Loucy (cell line): ENCODE measurements at regions not wholly inside any gene's neighbourhood (a gene's known extent, or its start where the extent isn't known, plus 50 kb on each side); places are given as distances from the start of the nearest gene placed in this dataset.

Experiments used
- H2AFZ ChIP-seq: fragments of 200-600 bp; sonication (generic); 2 replicates; pipeline ENCODE4 v1.6.0; 2016; ENCODE audit warnings: antibody characterized with exemption, mild to moderate bottlenecking, low read length, moderate library complexity
- H3F3A ChIP-seq: fragments of 200-600 bp; 2 replicates; pipeline ENCODE4 v1.6.0; 2016; ENCODE audit warnings: antibody characterized with exemption, low read depth, mild to moderate bottlenecking
- H3K27me3 ChIP-seq: fragments of 200-600 bp; sonication (generic); 2 replicates; pipeline ENCODE4 v1.6.1; 2014; ENCODE audit warnings: low read length, mild to moderate bottlenecking; ENCODE audit not compliant: insufficient read depth, poor library complexity, severe bottlenecking
- H3K36me3 ChIP-seq: fragments of 200-600 bp; sonication (generic); 2 replicates; pipeline ENCODE4 v1.6.1; 2016; ENCODE audit warnings: low read length; ENCODE audit not compliant: insufficient read depth
- H3K4me1 ChIP-seq: fragments of 200-600 bp; sonication (generic); 2 replicates; pipeline ENCODE4 v1.5.1; 2014; ENCODE audit warnings: low read length, mild to moderate bottlenecking; ENCODE audit not compliant: insufficient read depth, poor library complexity, severe bottlenecking
- H3K4me2 ChIP-seq: fragments of 200-600 bp; sonication (generic); 2 replicates; pipeline ENCODE4 v1.6.0; 2014; ENCODE audit warnings: antibody characterized with exemption, low read length, low read depth, mild to moderate bottlenecking; ENCODE audit not compliant: poor library complexity, severe bottlenecking
- H3K4me3 ChIP-seq: fragments of 200-600 bp; sonication (generic); 2 replicates; pipeline ENCODE4 v1.5.1; 2014; ENCODE audit warnings: low read length, mild to moderate bottlenecking, mixed read lengths; ENCODE audit not compliant: poor library complexity, severe bottlenecking
- H3K79me2 ChIP-seq: fragments of 200-600 bp; sonication (generic); 2 replicates; pipeline ENCODE4 v1.6.1; 2014; ENCODE audit warnings: low read length; ENCODE audit not compliant: insufficient read depth
- H3K9ac ChIP-seq: fragments of 200-600 bp; sonication (generic); 2 replicates; pipeline ENCODE4 v1.6.0; 2014; ENCODE audit warnings: mild to moderate bottlenecking, low read depth, low read length, moderate library complexity; ENCODE audit not compliant: poor library complexity, severe bottlenecking
- H3K9me2 ChIP-seq: fragments of 200-600 bp; sonication (generic); replicated peaks from 2 replicates; pipeline ENCODE4 v1.6.1; 2016; ENCODE audit warnings: low read depth, low read length, mixed read lengths
- H3K9me3 ChIP-seq: fragments of 200-600 bp; sonication (generic); 2 replicates; pipeline ENCODE4 v1.6.1; 2014; ENCODE audit warnings: mild to moderate bottlenecking, antibody characterized with exemption, low read length, low read depth; ENCODE audit not compliant: insufficient read depth
- H4K20me1 ChIP-seq: fragments of 200-600 bp; sonication (generic); 2 replicates; pipeline ENCODE4 v1.6.0; 2014; ENCODE audit warnings: antibody characterized with exemption, low read length, mild to moderate bottlenecking; ENCODE audit not compliant: insufficient read depth, poor library complexity, severe bottlenecking
- EZH2phosphoT487 ChIP-seq: fragments of 200-600 bp; IDR thresholded peaks from 2 replicates; pipeline ENCODE4 v1.6.1; 2018; ENCODE audit warnings: antibody characterized with exemption, mild to moderate bottlenecking, moderate library complexity, borderline replicate concordance
- TF ChIP-seq, protein P1 (sequence below): fragments of 200-600 bp; sonication (generic); conservative IDR thresholded peaks from 2 replicates; pipeline ENCODE4 v1.5.1; 2014; ENCODE audit warnings: mild to moderate bottlenecking, antibody characterized with exemption, low read length

DNA sequence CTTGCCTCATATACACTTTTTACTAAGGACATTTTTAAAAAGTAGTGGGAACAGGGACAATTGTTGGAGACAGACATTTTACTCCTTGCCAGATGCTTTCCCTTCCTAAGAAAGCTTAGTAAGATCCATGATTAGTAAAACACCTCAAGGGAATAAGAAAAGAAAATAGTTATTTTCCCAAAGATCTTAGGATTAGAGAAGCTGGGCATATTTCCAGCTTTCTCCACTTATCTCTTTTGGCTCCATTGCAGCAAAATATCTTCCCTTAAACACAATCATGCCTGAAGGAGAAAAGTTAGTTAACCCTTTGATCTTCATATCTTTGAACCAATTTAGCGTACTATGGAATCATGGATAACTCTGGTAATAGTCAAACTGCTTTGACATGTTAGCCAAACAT is 257.9 kb downstream of the PCDH18 start:
- no peaks in the 10 kb centered on the region for H3K9me2 ChIP-seq

DNA sequence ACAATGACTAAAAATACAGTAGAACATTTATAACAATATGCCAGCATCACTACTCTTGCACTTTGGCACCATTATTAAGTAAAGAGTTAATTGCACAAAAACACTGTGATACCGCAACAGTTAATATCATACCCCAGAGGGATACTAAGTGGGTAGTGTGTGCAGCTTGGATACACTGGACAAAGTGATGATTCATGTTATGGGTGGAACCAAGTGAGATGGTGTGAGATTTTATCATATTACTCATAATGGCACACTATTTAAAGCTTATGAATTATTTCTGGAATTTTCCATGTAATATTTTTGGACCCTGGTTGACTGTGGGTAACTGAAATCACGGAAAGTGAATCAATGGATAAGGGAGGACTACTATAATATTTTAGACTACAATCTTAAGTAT is 265.3 kb downstream of the PCDH18 start:
- no peaks in the 10 kb centered on the region for H3K36me3 ChIP-seq
- no peak overlapping the region for H3K4me3 ChIP-seq
- H3K79me2 ChIP-seq, result no peaks in the 10 kb centered on the region
- H3K27me3 ChIP-seq, result no peaks in the 10 kb centered on the region
- H3K9me2 ChIP-seq, result no peaks in the 10 kb centered on the region
- no peak overlapping the region for H3K4me2 ChIP-seq
- no peaks in the 10 kb centered on the region for H3K4me1 ChIP-seq
- no peak overlapping the region for H3K9ac ChIP-seq
- no peaks in the 10 kb centered on the region for H4K20me1 ChIP-seq
- H3F3A ChIP-seq, result no peaks in the 10 kb centered on the region
- no peaks in the 10 kb centered on the region for H3K9me3 ChIP-seq
- H2AFZ ChIP-seq, result no peak overlapping the region
- TF ChIP-seq, protein P1, sequence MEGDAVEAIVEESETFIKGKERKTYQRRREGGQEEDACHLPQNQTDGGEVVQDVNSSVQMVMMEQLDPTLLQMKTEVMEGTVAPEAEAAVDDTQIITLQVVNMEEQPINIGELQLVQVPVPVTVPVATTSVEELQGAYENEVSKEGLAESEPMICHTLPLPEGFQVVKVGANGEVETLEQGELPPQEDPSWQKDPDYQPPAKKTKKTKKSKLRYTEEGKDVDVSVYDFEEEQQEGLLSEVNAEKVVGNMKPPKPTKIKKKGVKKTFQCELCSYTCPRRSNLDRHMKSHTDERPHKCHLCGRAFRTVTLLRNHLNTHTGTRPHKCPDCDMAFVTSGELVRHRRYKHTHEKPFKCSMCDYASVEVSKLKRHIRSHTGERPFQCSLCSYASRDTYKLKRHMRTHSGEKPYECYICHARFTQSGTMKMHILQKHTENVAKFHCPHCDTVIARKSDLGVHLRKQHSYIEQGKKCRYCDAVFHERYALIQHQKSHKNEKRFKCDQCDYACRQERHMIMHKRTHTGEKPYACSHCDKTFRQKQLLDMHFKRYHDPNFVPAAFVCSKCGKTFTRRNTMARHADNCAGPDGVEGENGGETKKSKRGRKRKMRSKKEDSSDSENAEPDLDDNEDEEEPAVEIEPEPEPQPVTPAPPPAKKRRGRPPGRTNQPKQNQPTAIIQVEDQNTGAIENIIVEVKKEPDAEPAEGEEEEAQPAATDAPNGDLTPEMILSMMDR, result no peak
- no peak for TF ChIP-seq EZH2phosphoT487

More for the DNA sequence above, 257.9 kb downstream of the PCDH18 start:
- Histone ChIP-seq H3F3A (no peaks in the 10 kb centered on the region), H3K4me1 (no peaks in the 10 kb centered on the region), H3K9me3 (no peaks in the 10 kb centered on the region), H3K4me3 (no peak overlapping the region), H4K20me1 (no peaks in the 10 kb centered on the region), H3K9ac (no peak overlapping the region), H3K4me2 (no peak overlapping the region), H2AFZ (no peak overlapping the region), H3K79me2 (no peaks in the 10 kb centered on the region), H3K27me3 (no peaks in the 10 kb centered on the region), H3K36me3 (no peaks in the 10 kb centered on the region)
- no peak for TF ChIP-seq EZH2phosphoT487
- TF ChIP-seq, protein P1, result no peak

- H2AFZ ChIP-seq, result no peak overlapping the region
- no peaks in the 10 kb centered on the region for H3K27me3 ChIP-seq
- no peaks in the 10 kb centered on the region for H3K4me1 ChIP-seq
- no peaks in the 10 kb centered on the region for H4K20me1 ChIP-seq
- no peaks in the 10 kb centered on the region for H3K79me2 ChIP-seq
- H3K4me3 ChIP-seq, result no peak overlapping the region
- H3K36me3 ChIP-seq, result no peaks in the 10 kb centered on the region
- no peak overlapping the region for H3K9ac ChIP-seq
- no peaks in the 10 kb centered on the region for H3K9me2 ChIP-seq
- no peaks in the 10 kb centered on the region for H3K9me3 ChIP-seq
- H3F3A ChIP-seq, result no peaks in the 10 kb centered on the region
- TF ChIP-seq, protein P1, result no peak
- TF ChIP-seq EZH2phosphoT487, result no peak
- no peak overlapping the region for H3K4me2 ChIP-seq
Observed at GRCh38 chr4:137266511-137266910, 265.8 kb downstream of the PCDH18 start.
